ENCODE measurements at regions not wholly inside any gene's neighbourhood (a gene's known extent, or its start where the extent isn't known, plus 50 kb on each side); places are given as distances from the start of the nearest gene placed in this dataset.

DNA sequence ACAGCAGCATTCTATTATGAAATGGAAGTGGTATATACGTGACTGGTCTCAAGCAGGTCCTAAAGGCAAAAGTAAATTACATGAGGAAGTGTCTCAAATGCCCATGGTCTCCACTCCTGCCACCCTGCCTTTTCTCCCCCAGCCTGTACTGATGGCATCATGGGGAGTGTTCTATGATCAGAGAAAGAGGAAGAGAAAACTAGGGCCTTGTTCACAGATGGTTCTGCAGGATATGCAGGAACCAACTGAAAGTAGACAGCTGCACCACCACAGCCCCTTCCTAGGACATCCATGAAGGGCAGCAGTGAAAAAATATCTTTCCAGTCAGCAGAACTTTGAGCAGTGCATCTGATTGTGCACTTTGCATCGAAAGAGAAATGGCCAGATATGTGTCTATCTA lies 901.5 kb downstream of the ARAP2 start:
- Histone ChIP-seq H3K4me1 (ENCODE audit: insufficient read depth, low read length) (no peaks in the 10 kb centered on the region), H3K9me3 (ENCODE audit: control insufficient read depth, insufficient read depth, low read length) (no peaks in the 10 kb centered on the region), H3K36me3 (ENCODE audit: insufficient read depth, low read length) (no peaks in the 10 kb centered on the region), H3K9ac (ENCODE audit: low read depth, low read length) (no peak overlapping the region)

- no peaks in the 10 kb centered on the region for H3K4me1 ChIP-seq (ENCODE audit: insufficient read depth, low read length)
- no peaks in the 10 kb centered on the region for H3K36me3 ChIP-seq (ENCODE audit: insufficient read depth, low read length)
- peaks cover 5% of the 10 kb centered on the region; the same call in 1 of the 2 replicates for H3K9me3 ChIP-seq (ENCODE audit: control insufficient read depth, insufficient read depth, low read length)
- H3K9ac ChIP-seq (ENCODE audit: low read depth, low read length) = no peak overlapping the region
These were observed 897.0 kb downstream of the ARAP2 start for GRCh38 chr4:35347276-35347675.

DNA sequence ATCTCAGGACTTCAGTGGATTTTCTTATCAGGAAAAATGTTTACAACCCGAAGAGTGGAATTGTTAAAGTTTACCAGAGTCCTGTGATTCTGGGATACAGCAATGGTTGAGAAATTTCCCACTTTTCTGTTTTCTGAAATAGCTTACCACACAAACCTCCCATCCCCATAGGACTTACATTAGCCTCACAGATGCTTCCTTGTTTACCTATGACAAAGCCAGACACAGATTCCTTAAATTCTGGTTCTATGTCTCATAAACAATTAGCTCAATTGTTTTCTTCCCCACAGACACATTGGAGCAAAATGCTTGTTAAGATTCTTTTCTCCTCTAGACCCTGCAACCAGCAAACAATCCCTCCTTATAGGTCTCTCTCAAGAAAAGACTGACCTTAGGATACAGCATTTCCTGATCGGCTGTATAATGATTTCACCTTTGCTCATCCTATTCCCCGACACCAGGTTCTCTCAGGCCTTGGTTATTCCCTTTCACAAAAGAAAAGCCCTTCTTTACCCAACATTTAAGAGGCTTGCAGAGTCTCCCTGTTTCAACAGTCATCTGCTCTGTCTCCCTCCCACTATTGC lies 886.2 kb downstream of the ARAP2 start:
- no peak overlapping the region for H3K9ac ChIP-seq (ENCODE audit: low read depth, low read length)
- H3K9me3 ChIP-seq (ENCODE audit: control insufficient read depth, insufficient read depth, low read length) = no peaks in the 10 kb centered on the region; the same call in 1 of the 2 replicates
- H3K4me1 ChIP-seq (ENCODE audit: insufficient read depth, low read length) = peaks cover 4% of the 10 kb centered on the region
- H3K36me3 ChIP-seq (ENCODE audit: insufficient read depth, low read length) = no peaks in the 10 kb centered on the region

GRCh38 chr4:35364321-35364870 lies 879.9 kb downstream of the ARAP2 start:
- H3K9ac ChIP-seq (ENCODE audit: low read depth, low read length) = no peak overlapping the region
- H3K9me3 ChIP-seq (ENCODE audit: control insufficient read depth, insufficient read depth, low read length) = no peaks in the 10 kb centered on the region; the same call in 1 of the 2 replicates
- peaks cover 5% of the 10 kb centered on the region; the same call in 1 of the 2 replicates for H3K4me1 ChIP-seq (ENCODE audit: insufficient read depth, low read length)
- no peaks in the 10 kb centered on the region; the same call in 1 of the 2 replicates for H3K36me3 ChIP-seq (ENCODE audit: insufficient read depth, low read length)

DNA sequence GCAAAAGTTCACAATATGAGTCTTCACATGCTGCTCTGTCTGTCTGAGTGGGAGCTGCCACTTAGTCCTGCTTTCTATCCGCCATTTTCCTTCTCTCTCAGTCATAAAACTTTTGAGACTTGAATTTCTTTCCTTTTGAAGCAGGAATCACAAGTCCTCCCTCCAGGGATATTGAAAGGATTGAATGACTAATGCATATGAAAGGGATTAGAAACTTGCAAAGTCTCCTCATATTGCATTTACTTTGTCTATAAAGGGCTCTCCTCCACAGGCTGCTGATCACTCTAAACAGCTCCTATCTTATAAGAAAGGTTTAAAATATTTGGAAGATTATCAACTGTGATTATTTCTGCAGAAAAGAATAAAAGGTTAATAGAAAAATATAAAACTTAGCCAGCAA lies 879.1 kb downstream of the ARAP2 start:
- H3K36me3 ChIP-seq (ENCODE audit: insufficient read depth, low read length) = no peaks in the 10 kb centered on the region; the same call in 1 of the 2 replicates
- no peaks in the 10 kb centered on the region; the same call in 1 of the 2 replicates for H3K9me3 ChIP-seq (ENCODE audit: control insufficient read depth, insufficient read depth, low read length)
- H3K4me1 ChIP-seq (ENCODE audit: insufficient read depth, low read length) = peaks cover 5% of the 10 kb centered on the region; the same call in 1 of the 2 replicates
- no peak overlapping the region for H3K9ac ChIP-seq (ENCODE audit: low read depth, low read length)

GRCh38 chr4:35399912-35400311 lies 844.4 kb downstream of the ARAP2 start:
- no peak overlapping the region for H3K9ac ChIP-seq (ENCODE audit: low read depth, low read length)
- no peaks in the 10 kb centered on the region for H3K9me3 ChIP-seq (ENCODE audit: control insufficient read depth, insufficient read depth, low read length)
- H3K4me1 ChIP-seq (ENCODE audit: insufficient read depth, low read length) = no peaks in the 10 kb centered on the region
- no peaks in the 10 kb centered on the region for H3K36me3 ChIP-seq (ENCODE audit: insufficient read depth, low read length)

DNA sequence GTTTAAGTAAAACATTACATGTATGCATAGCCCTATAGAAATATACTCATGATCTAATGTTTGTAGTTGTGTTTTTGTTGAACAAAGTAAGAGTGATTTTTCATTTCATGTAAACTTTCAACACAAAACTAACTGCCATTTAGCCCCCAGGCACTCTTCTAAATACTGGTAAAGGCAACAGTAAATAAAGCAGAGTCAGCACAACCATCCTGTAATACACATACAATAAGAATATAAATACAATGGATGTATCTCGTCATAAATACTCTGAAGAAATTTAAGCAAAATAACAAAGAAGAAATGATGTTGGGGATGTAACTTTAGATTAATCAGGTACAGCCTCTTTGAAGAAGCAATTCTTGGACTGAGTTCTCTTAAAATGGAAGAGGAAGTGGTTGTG lies 821.2 kb downstream of the ARAP2 start:
- Histone ChIP-seq H3K9ac (ENCODE audit: low read depth, low read length) (no peak overlapping the region), H3K9me3 (ENCODE audit: control insufficient read depth, insufficient read depth, low read length) (no peaks in the 10 kb centered on the region), H3K36me3 (ENCODE audit: insufficient read depth, low read length) (no peaks in the 10 kb centered on the region), H3K4me1 (ENCODE audit: insufficient read depth, low read length) (no peaks in the 10 kb centered on the region)

GRCh38 chr4:35447474-35447873 lies 796.8 kb downstream of the ARAP2 start:
- Histone ChIP-seq H3K36me3 (ENCODE audit: insufficient read depth, low read length) (no peaks in the 10 kb centered on the region), H3K9me3 (ENCODE audit: control insufficient read depth, insufficient read depth, low read length) (no peaks in the 10 kb centered on the region; the same call in 1 of the 2 replicates), H3K9ac (ENCODE audit: low read depth, low read length) (no peak overlapping the region), H3K4me1 (ENCODE audit: insufficient read depth, low read length) (no peaks in the 10 kb centered on the region)

DNA sequence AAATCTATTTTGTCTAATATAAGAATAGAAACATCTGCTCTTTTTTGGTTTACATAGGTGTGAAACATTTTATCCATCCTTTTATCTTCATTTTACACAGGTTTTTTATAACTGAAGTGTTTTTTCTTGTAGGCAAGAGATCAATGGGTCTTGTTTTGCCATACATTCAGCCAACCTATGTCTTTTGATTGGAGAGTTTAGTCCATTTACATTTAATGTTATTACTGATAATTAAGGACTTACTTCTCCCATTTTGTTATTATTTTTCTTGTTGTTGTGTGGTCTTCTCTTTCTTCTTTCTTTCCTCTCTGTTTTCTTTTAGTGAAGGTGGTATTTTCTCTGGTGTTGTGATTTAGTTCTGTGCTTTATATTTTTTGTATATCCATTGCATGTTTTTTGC lies 785.3 kb downstream of the ARAP2 start:
- H3K4me1 ChIP-seq (ENCODE audit: insufficient read depth, low read length) = no peaks in the 10 kb centered on the region
- no peaks in the 10 kb centered on the region for H3K36me3 ChIP-seq (ENCODE audit: insufficient read depth, low read length)
- H3K9ac ChIP-seq (ENCODE audit: low read depth, low read length) = no peak overlapping the region
- H3K9me3 ChIP-seq (ENCODE audit: control insufficient read depth, insufficient read depth, low read length) = no peaks in the 10 kb centered on the region

- no peaks in the 10 kb centered on the region for H3K9me3 ChIP-seq (ENCODE audit: control insufficient read depth, insufficient read depth, low read length)
- H3K4me1 ChIP-seq (ENCODE audit: insufficient read depth, low read length) = no peaks in the 10 kb centered on the region
- no peaks in the 10 kb centered on the region for H3K36me3 ChIP-seq (ENCODE audit: insufficient read depth, low read length)
- H3K9ac ChIP-seq (ENCODE audit: low read depth, low read length) = no peak overlapping the region
These were observed 782.2 kb downstream of the ARAP2 start for GRCh38 chr4:35461931-35462659.

GRCh38 chr4:35463251-35463952 lies 780.9 kb downstream of the ARAP2 start:
- H3K9me3 ChIP-seq (ENCODE audit: control insufficient read depth, insufficient read depth, low read length) = no peaks in the 10 kb centered on the region
- H3K36me3 ChIP-seq (ENCODE audit: insufficient read depth, low read length) = no peaks in the 10 kb centered on the region
- no peaks in the 10 kb centered on the region for H3K4me1 ChIP-seq (ENCODE audit: insufficient read depth, low read length)
- no peak overlapping the region for H3K9ac ChIP-seq (ENCODE audit: low read depth, low read length)

- no peak overlapping the region for H3K9ac ChIP-seq (ENCODE audit: low read depth, low read length)
- H3K4me1 ChIP-seq (ENCODE audit: insufficient read depth, low read length) = no peaks in the 10 kb centered on the region
- H3K36me3 ChIP-seq (ENCODE audit: insufficient read depth, low read length) = no peaks in the 10 kb centered on the region
- H3K9me3 ChIP-seq (ENCODE audit: control insufficient read depth, insufficient read depth, low read length) = no peaks in the 10 kb centered on the region
These were observed 779.3 kb downstream of the ARAP2 start for GRCh38 chr4:35464964-35465528.

GRCh38 chr4:35491093-35491492 lies 753.2 kb downstream of the ARAP2 start:
- H3K9ac ChIP-seq (ENCODE audit: low read depth, low read length) = no peak overlapping the region
- H3K36me3 ChIP-seq (ENCODE audit: insufficient read depth, low read length) = no peaks in the 10 kb centered on the region
- H3K9me3 ChIP-seq (ENCODE audit: control insufficient read depth, insufficient read depth, low read length) = no peaks in the 10 kb centered on the region; the same call in 1 of the 2 replicates

GRCh38 chr4:35493977-35494376 lies 750.3 kb downstream of the ARAP2 start:
- Histone ChIP-seq H3K9ac (ENCODE audit: low read depth, low read length) (no peak overlapping the region), H3K36me3 (ENCODE audit: insufficient read depth, low read length) (no peaks in the 10 kb centered on the region), H3K4me1 (ENCODE audit: insufficient read depth, low read length) (no peaks in the 10 kb centered on the region), H3K9me3 (ENCODE audit: control insufficient read depth, insufficient read depth, low read length) (no peaks in the 10 kb centered on the region; the same call in 1 of the 2 replicates)

More at GRCh38 chr4:35491093-35491492, 753.2 kb downstream of the ARAP2 start:
- no peaks in the 10 kb centered on the region for H3K4me1 ChIP-seq (ENCODE audit: insufficient read depth, low read length)

All from ES-I3 (cell line).